Left lung (tissue), 4 donors: ENCODE measurements at regions not wholly inside any gene's neighbourhood (a gene's known extent, or its start where the extent isn't known, plus 50 kb on each side); places are given as distances from the start of the nearest gene placed in this dataset.
"Not testable (repeated sequence)": the region's sequence is repeated elsewhere in the genome, so short reads cannot be mapped to it uniquely, and the experiment has no call there.

Experiments
- ATAC-seq: fragments of 200-7000 bp; cut with Tn5 transposase; one replicate; pipeline ENCODE4 v1.9.1; 2020; ENCODE audit warnings: moderate library complexity
- DNase-seq, 4 donors: peaks; one replicate each; pipeline ENCODE4 v3.0.0-alpha.2; 2013 to 2020
- H3K27ac ChIP-seq, 2 donors: fragments of 200-600 bp; sonication (generic) in 1 of 2; one replicate each; pipeline versions ENCODE4 v1.5.0 to v1.8.0; 2020 to 2021
- H3K27me3 ChIP-seq, 2 donors: fragments of 200-600 bp; sonication (generic) in 1 of 2; one replicate each; pipeline versions ENCODE4 v1.5.0 to v1.8.0; 2020 to 2021
- H3K36me3 ChIP-seq, 2 donors: fragments of 200-600 bp; sonication (generic) in 1 of 2; one replicate each; pipeline versions ENCODE4 v1.5.0 to v1.8.0; 2020 to 2021
- H3K4me1 ChIP-seq, 2 donors: fragments of 200-600 bp; one replicate each; pipeline ENCODE4 v1.8.0; 2021
- H3K4me3 ChIP-seq, 2 donors: fragments of 200-600 bp; sonication (generic) in 1 of 2; one replicate each; pipeline versions ENCODE4 v1.5.0 to v1.8.0; 2020 to 2021; ENCODE audit warnings: mild to moderate bottlenecking in 1 of 2
- H3K9me3 ChIP-seq, 2 donors: fragments of 200-600 bp; sonication (generic) in 1 of 2; one replicate each; pipeline versions ENCODE4 v1.5.0 to v1.8.0; 2020 to 2021
- CTCF ChIP-seq, 2 donors: fragments of 200-600 bp; sonication (generic) in 1 of 2; IDR thresholded peaks; one replicate each; pipeline versions ENCODE4 v1.5.0 to v1.8.0; 2021; ENCODE audit warnings: antibody characterized with exemption in 2 of 2
- intact Hi-C, 2 donors: fragments of 100-400 bp; cut with DNase I; formaldehyde crosslinking; loops; one replicate each; pipeline versions ENCODE4 v1.11.2 to v1.14.2; 2022
- donor health status: DM: no; HTN: yes; CAD: no.
- donor health status: DM: no; HTN: no; CAD: no.

- intact Hi-C loops: no loop called here
- no peak for TF ChIP-seq CTCF (IDR thresholded peaks at IDR 0.05)
- ATAC-seq (peak; percentile 61), DNase-seq (peak in 1 of 4 donors; percentile 13)
- Histone ChIP-seq H3K9me3 (peaks cover 0 to 8% of the 10 kb centered on the region in 2 donors), H3K27me3 (no peaks in the 10 kb centered on the region), H3K4me1 (peaks cover 0 to 2% of the 10 kb centered on the region in 2 donors), H3K27ac (no peak overlapping the region), H3K4me3 (no peak overlapping the region), H3K36me3 (no peaks in the 10 kb centered on the region)
Observed at GRCh38 chr4:141350122-141350905, 129.6 kb downstream of the ZNF330 start.

- H3K27ac ChIP-seq: peak overlapping the region; percentile 73 to 84
- no peaks in the 10 kb centered on the region for H3K27me3 ChIP-seq
- TF ChIP-seq CTCF (IDR thresholded peaks at IDR 0.05): no peak
- no peak overlapping the region for H3K4me3 ChIP-seq
- DNase-seq (no peak), ATAC-seq (peak; percentile 37)
- H3K4me1 ChIP-seq: peaks cover 0 to 2% of the 10 kb centered on the region in 2 donors
- peaks cover 0 to 8% of the 10 kb centered on the region in 2 donors for H3K9me3 ChIP-seq
- no peaks in the 10 kb centered on the region for H3K36me3 ChIP-seq
- intact Hi-C loops: no loop called here
Observed at GRCh38 chr4:141352331-141352730, 131.6 kb downstream of the ZNF330 start.

GRCh38 chr4:141352909-141353525 is 132.3 kb downstream of the ZNF330 start:
- intact Hi-C loops: no loop called here
- Histone ChIP-seq H3K4me3 (no peak overlapping the region), H3K4me1 (peaks cover 0 to 2% of the 10 kb centered on the region in 2 donors), H3K27me3 (no peaks in the 10 kb centered on the region), H3K27ac (peak overlapping the region; percentile 73 to 84), H3K9me3 (peaks cover 0 to 8% of the 10 kb centered on the region in 2 donors), H3K36me3 (no peaks in the 10 kb centered on the region)
- no peak for TF ChIP-seq CTCF (IDR thresholded peaks at IDR 0.05)
- ATAC-seq (peak; percentile 67), DNase-seq (no peak)

GRCh38 chr4:141356321-141356962 is 135.7 kb downstream of the ZNF330 start:
- intact Hi-C loops: no loop called here
- H3K27me3 ChIP-seq: no peaks in the 10 kb centered on the region
- DNase-seq: no peak
- H3K9me3 ChIP-seq: peaks cover 0 to 11% of the 10 kb centered on the region in 2 donors
- no peaks in the 10 kb centered on the region for H3K36me3 ChIP-seq
- no peak for ATAC-seq
- TF ChIP-seq CTCF (IDR thresholded peaks at IDR 0.05): no peak
- H3K4me1 ChIP-seq: no peaks in the 10 kb centered on the region
- no peak overlapping the region for H3K4me3 ChIP-seq
- no peak overlapping the region for H3K27ac ChIP-seq

- intact Hi-C loops: no loop called here
- ATAC-seq: no peak
- peaks cover 0 to 12% of the 10 kb centered on the region in 2 donors for H3K9me3 ChIP-seq
- no peak overlapping the region for H3K27ac ChIP-seq
- no peaks in the 10 kb centered on the region for H3K4me1 ChIP-seq
- no peak for DNase-seq
- TF ChIP-seq CTCF (IDR thresholded peaks at IDR 0.05): no peak
- H3K27me3 ChIP-seq: no peaks in the 10 kb centered on the region
- no peak overlapping the region for H3K4me3 ChIP-seq
- no peaks in the 10 kb centered on the region for H3K36me3 ChIP-seq
Observed at GRCh38 chr4:141356963-141357335, 136.3 kb downstream of the ZNF330 start.

- ATAC-seq, intact Hi-C loops: not testable (repeated sequence)
Observed at GRCh38 chr4:141368241-141368640, 147.5 kb downstream of the ZNF330 start.

More at GRCh38 chr4:141368241-141368640, 147.5 kb downstream of the ZNF330 start:
- H3K9me3 ChIP-seq: peaks cover 0 to 11% of the 10 kb centered on the region in 2 donors
- peak in 1 of 4 donors; percentile 31 for DNase-seq
- not testable (repeated sequence) for H3K27ac ChIP-seq, H3K4me1 ChIP-seq, H3K4me3 ChIP-seq, H3K36me3 ChIP-seq, H3K27me3 ChIP-seq
